Ramos (cell line): ENCODE measurements at regions not wholly inside any gene's neighbourhood (a gene's known extent, or its start where the extent isn't known, plus 50 kb on each side); places are given as distances from the start of the nearest gene placed in this dataset.

Experiments used
- in situ Hi-C: fragments of 300-500 bp; cut with MboI; formaldehyde crosslinking; loops from one replicate; pipeline ENCODE4 v1.14.3; 2022; ENCODE audit warnings: low sequenced_read_pairs; ENCODE audit not compliant: unreplicated experiment

- in situ Hi-C loops, result no loop called here
Measured at GRCh38 chrX:13112499-13112898, 68.1 kb upstream of the FAM9C start.

GRCh38 chrX:13110433-13111324, 66.3 kb upstream of the FAM9C start:
- in situ Hi-C loops, result no loop called here

GRCh38 chrX:13109817-13110216, 65.4 kb upstream of the FAM9C start:
- in situ Hi-C loops, result no loop called here

GRCh38 chrX:13103914-13104274, 59.5 kb upstream of the FAM9C start:
- in situ Hi-C loops, result no loop called here

GRCh38 chrX:13103188-13103913, 58.9 kb upstream of the FAM9C start:
- in situ Hi-C loops, result no loop called here

- in situ Hi-C loops, result no loop called here
Measured at GRCh38 chrX:13102636-13103035, 58.2 kb upstream of the FAM9C start.

GRCh38 chrX:13101441-13102139, 57.2 kb upstream of the FAM9C start:
- in situ Hi-C loops, result no loop called here

- in situ Hi-C loops, result loop anchor here (25.0 kb wide), 1 partner anchor 638 kb away; the partner anchor contains the start of genes OFD1 and TRAPPC2
Measured at GRCh38 chrX:13099121-13099520, 54.7 kb upstream of the FAM9C start.

GRCh38 chrX:13096728-13097127, 52.3 kb upstream of the FAM9C start:
- in situ Hi-C loops, result loop anchor here (25.0 kb wide), 1 partner anchor 641 kb away; the partner anchor contains the start of genes OFD1 and TRAPPC2

GRCh38 chrX:13094828-13095341, 50.5 kb upstream of the FAM9C start:
- in situ Hi-C loops, result loop anchor here (25.0 kb wide), 1 partner anchor 642 kb away; the partner anchor contains the start of genes OFD1 and TRAPPC2

GRCh38 chrX:13094374-13094773, 50.0 kb upstream of the FAM9C start:
- in situ Hi-C loops, result loop anchor here (25.0 kb wide), 1 partner anchor 643 kb away; the partner anchor contains the start of genes OFD1 and TRAPPC2
